K562 (cell line): ENCODE measurements at regions not wholly inside any gene's neighbourhood (a gene's known extent, or its start where the extent isn't known, plus 50 kb on each side); places are given as distances from the start of the nearest gene placed in this dataset.

Experiments used
- BCL6 ChIP-seq: fragments of 250-450 bp; sonication (Bioruptor Pico); IDR thresholded peaks from 2 replicates; pipeline ENCODE4 v1.4.0; 2020
- BCOR ChIP-seq: fragments of 450-650 bp; IDR thresholded peaks from 2 replicates; pipeline ENCODE4 v1.6.1; 2016
- CSDE1 ChIP-seq, 2 experiments: fragments of 450-650 bp; IDR thresholded peaks; 2 replicates each; pipeline ENCODE4 v1.6.1; 2016; ENCODE audit warnings: mild to moderate bottlenecking in 1 of 2
- E2F3 ChIP-seq: fragments of 250-450 bp; sonication (Bioruptor Pico); IDR thresholded peaks from 2 replicates; pipeline ENCODE4 v1.4.0; 2020; ENCODE audit warnings: mild to moderate bottlenecking
- FOXP1 ChIP-seq: sonication (generic); formaldehyde crosslinking; IDR thresholded peaks from 2 replicates; pipeline ENCODE4 v1.8.0; 2022; ENCODE audit warnings: mild to moderate bottlenecking, missing genetic modification reagents
- HDAC3 ChIP-seq: fragments of 450-650 bp; IDR thresholded peaks from 2 replicates; pipeline ENCODE4 v1.6.1; 2018; ENCODE audit warnings: borderline replicate concordance, mild to moderate bottlenecking, moderate library complexity; ENCODE audit not compliant: partially characterized antibody
- ILF3 ChIP-seq: fragments of 450-650 bp; IDR thresholded peaks from 2 replicates; pipeline ENCODE4 v1.6.1; 2018; ENCODE audit warnings: antibody characterized with exemption, mild to moderate bottlenecking, moderate library complexity, borderline replicate concordance
- MCM7 ChIP-seq, 2 experiments: fragments of 450-650 bp; IDR thresholded peaks; 2 replicates each; pipeline ENCODE4 v1.6.1; 2016 to 2018
- PBX2 ChIP-seq, 2 experiments: IDR thresholded peaks in 1 of 2; conservative IDR thresholded peaks in 1 of 2; 2 replicates each; pipeline ENCODE4 v1.6.1; 2016; ENCODE audit warnings: low read depth in 2 of 2, mild to moderate bottlenecking in 1 of 2, missing compliant biosample characterization in 1 of 2, missing genetic modification characterization in 1 of 2, moderate library complexity in 1 of 2
- THRB ChIP-seq: fragments of 450-650 bp; formaldehyde crosslinking; conservative IDR thresholded peaks from 2 replicates; pipeline ENCODE4 v1.4.0; 2022; ENCODE audit warnings: mild to moderate bottlenecking, missing genetic modification characterization
- TSHZ1 ChIP-seq: fragments of 250-450 bp; sonication (Bioruptor Pico); IDR thresholded peaks from 2 replicates; pipeline ENCODE4 v1.4.0; 2020; ENCODE audit warnings: mild to moderate bottlenecking, moderate library complexity
- VEZF1 ChIP-seq: fragments of 200-800 bp; sonication (Bioruptor generic); IDR thresholded peaks from 2 replicates; pipeline ENCODE4 v1.6.1; 2017; ENCODE audit warnings: missing genetic modification characterization, missing compliant biosample characterization
- WHSC1 ChIP-seq: IDR thresholded peaks from one replicate; pipeline ENCODE4 v1.6.1; 2012; ENCODE audit warnings: low read length, control low read depth, inconsistent platforms
- ZMIZ1 ChIP-seq, 2 experiments: fragments of 150-350 bp in 1 of 2; IDR thresholded peaks; 2 replicates each; pipeline ENCODE4 v1.6.1; 2012 to 2016; ENCODE audit warnings: low read depth in 2 of 2, low read length in 2 of 2, mild to moderate bottlenecking in 1 of 2, moderate library complexity in 1 of 2
- ZNF197 ChIP-seq: fragments of 200-800 bp; sonication (Bioruptor generic); IDR thresholded peaks from 2 replicates; pipeline ENCODE4 v1.6.1; 2016; ENCODE audit warnings: low read depth, missing genetic modification characterization, missing compliant biosample characterization
- ZNF766 ChIP-seq: fragments of 200-800 bp; sonication (Bioruptor generic); conservative IDR thresholded peaks from 2 replicates; pipeline ENCODE4 v1.6.1; 2016; ENCODE audit warnings: missing genetic modification characterization, missing compliant biosample characterization

- peak; percentile 94 for TF ChIP-seq HDAC3
- no peak for TF ChIP-seq BCL6 (CRISPR knock-in tag)
- no peak for TF ChIP-seq FOXP1 (CRISPR knock-in tag)
- TF ChIP-seq E2F3 (CRISPR knock-in tag) = no peak
- 0 out of 2 replicates have a peak, but pooled peaks have one; percentile 19 for TF ChIP-seq THRB (CRISPR knock-in tag)
- peak; percentile 68 for TF ChIP-seq BCOR
- TF ChIP-seq CSDE1 (IDR thresholded peaks at IDR 0.05) = no peak
- TF ChIP-seq WHSC1 = no peak
- TF ChIP-seq PBX2 (CRISPR knock-in tag; IDR thresholded peaks at IDR 0.05; ENCODE audit: low read depth) = peak; percentile 57; the same call in 1 of the 2 replicates
- TF ChIP-seq PBX2 (tag; conservative IDR thresholded peaks at IDR 0.05; ENCODE audit: low read depth) = peak; percentile 99
- peak; percentile 94 for TF ChIP-seq ZNF197 (CRISPR knock-in tag)
- TF ChIP-seq MCM7 (IDR thresholded peaks at IDR 0.05) = no peak
- 0 out of 2 replicates have a peak, but pooled peaks have one; percentile 48 for TF ChIP-seq TSHZ1 (CRISPR knock-in tag)
- TF ChIP-seq ZMIZ1 (IDR thresholded peaks at IDR 0.05; ENCODE audit: low read depth in 2 of 2, low read length in 2 of 2) = peak in 1 of 2 experiments; percentile 94; a peak in 2 of 4 replicates
- no peak for TF ChIP-seq ILF3
- TF ChIP-seq ZNF766 (CRISPR knock-in tag) = peak; percentile 92
- peak; percentile 47; the same call in 1 of the 2 replicates for TF ChIP-seq VEZF1
These were observed 410.3 kb downstream of the SRGAP2C start (continued) for GRCh38 chr1:121595089-121595488.
